ENCODE measurements at regions not wholly inside any gene's neighbourhood (a gene's known extent, or its start where the extent isn't known, plus 50 kb on each side); places are given as distances from the start of the nearest gene placed in this dataset.
A peak's percentile ranks its signal among the peaks of the same experiment; 100 is the strongest.

DNA sequence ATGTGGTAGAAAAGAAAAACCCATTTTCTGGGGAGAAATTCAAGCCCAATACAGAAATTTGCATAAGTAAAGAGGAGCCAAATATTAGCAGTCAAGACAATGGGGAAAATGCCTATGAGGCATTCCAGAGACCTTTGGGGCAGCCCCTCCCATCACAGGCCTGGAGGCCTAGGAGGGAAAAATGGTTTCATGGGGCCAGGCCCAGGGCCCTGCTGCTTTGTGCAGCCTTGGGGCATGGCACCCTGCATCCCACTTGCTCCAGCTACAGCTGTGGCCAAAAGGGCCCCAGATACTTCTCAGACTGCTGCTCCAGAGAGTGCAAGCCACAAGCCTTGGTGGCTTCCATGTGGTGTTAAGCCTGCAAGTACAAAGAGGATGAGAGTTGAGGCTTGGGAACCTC is 51.3 kb upstream of the CYP1B1 start:
- Histone ChIP-seq H3K36me3 (peaks cover 0 to 14% (median 0%) of the 10 kb centered on the region in 4 donors), H3K27me3 (no peaks in the 10 kb centered on the region), H3K27ac (peak overlapping the region in 1 of 5 donors; percentile 70), H3K4me1 (peaks cover 0 to 13% (median 0%) of the 10 kb centered on the region in 4 donors), H3K9me3 (peaks cover 0 to 20% (median 9%) of the 10 kb centered on the region in 4 donors), H3K4me3 (no peak overlapping the region)
- DNase-seq: no peak
- intact Hi-C loops (cut with DNase I; ENCODE audit: low total_unique reads): no loop called here
- TF ChIP-seq EP300 (IDR thresholded peaks at IDR 0.05): no peak
- TF ChIP-seq POLR2A (IDR thresholded peaks at IDR 0.05): no peak
- no peak for TF ChIP-seq POLR2AphosphoS5 (IDR thresholded peaks at IDR 0.05)
- TF ChIP-seq, protein P1, sequence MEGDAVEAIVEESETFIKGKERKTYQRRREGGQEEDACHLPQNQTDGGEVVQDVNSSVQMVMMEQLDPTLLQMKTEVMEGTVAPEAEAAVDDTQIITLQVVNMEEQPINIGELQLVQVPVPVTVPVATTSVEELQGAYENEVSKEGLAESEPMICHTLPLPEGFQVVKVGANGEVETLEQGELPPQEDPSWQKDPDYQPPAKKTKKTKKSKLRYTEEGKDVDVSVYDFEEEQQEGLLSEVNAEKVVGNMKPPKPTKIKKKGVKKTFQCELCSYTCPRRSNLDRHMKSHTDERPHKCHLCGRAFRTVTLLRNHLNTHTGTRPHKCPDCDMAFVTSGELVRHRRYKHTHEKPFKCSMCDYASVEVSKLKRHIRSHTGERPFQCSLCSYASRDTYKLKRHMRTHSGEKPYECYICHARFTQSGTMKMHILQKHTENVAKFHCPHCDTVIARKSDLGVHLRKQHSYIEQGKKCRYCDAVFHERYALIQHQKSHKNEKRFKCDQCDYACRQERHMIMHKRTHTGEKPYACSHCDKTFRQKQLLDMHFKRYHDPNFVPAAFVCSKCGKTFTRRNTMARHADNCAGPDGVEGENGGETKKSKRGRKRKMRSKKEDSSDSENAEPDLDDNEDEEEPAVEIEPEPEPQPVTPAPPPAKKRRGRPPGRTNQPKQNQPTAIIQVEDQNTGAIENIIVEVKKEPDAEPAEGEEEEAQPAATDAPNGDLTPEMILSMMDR (IDR thresholded peaks at IDR 0.05): no peak

DNA sequence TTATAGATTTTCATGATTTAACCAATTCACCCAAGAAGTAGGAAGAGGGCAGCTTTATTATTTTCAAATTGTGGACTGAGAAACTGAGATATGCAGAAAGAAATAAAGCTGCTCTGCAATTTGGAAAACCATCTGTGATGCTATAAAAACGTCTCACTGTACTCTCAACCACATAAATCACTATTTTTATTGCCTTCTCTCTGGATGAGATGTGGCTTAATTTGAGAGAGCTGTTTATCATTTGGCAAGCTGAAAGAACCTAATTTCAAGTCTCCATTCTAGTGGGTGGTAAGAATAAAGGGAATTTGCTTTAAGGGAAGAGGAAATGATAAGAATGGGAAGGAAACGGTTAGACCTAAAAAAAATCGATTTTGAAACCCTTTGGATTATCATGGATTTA is 49.9 kb upstream of the CYP1B1 start:
- no peak for DNase-seq
- intact Hi-C loops (cut with DNase I; ENCODE audit: low total_unique reads): no loop called here
- Histone ChIP-seq H3K4me3 (no peak overlapping the region), H3K9me3 (peaks cover 0 to 20% (median 9%) of the 10 kb centered on the region in 4 donors), H3K27ac (no peak overlapping the region), H3K27me3 (no peaks in the 10 kb centered on the region), H3K36me3 (peaks cover 0 to 7% (median 0%) of the 10 kb centered on the region in 4 donors), H3K4me1 (peaks cover 0 to 13% (median 0%) of the 10 kb centered on the region in 4 donors)
- 60 to 73% (median 68%) methylated on average over 3 of the region's 3 CpGs for WGBS, 5 donors
- no peak for TF ChIP-seq EP300 (IDR thresholded peaks at IDR 0.05)
- TF ChIP-seq POLR2AphosphoS5 (IDR thresholded peaks at IDR 0.05): no peak
- no peak for TF ChIP-seq POLR2A (IDR thresholded peaks at IDR 0.05)
- TF ChIP-seq, protein P1 (IDR thresholded peaks at IDR 0.05): no peak

Small RNAs in the stretch of these regions (small RNA-seq; reads per million reads assigned to genes)
- gene AC009229.3 (0 reads per million in 4 donors), gene RNU6-951P (0 reads per million in 4 donors)
